NOMO-1 treated with dmso at 0.1 percent for 144 hours (cell line): ENCODE measurements at regions not wholly inside any gene's neighbourhood (a gene's known extent, or its start where the extent isn't known, plus 50 kb on each side); places are given as distances from the start of the nearest gene placed in this dataset.
"Not testable (repeated sequence)": the region's sequence is repeated elsewhere in the genome, so short reads cannot be mapped to it uniquely, and the experiment has no call there.

Experiments used
- DNase-seq: peaks from one replicate; lab custom pipeline; 2025; ENCODE audit not compliant: unreplicated experiment; lab: John Stamatoyannopoulos, UW

- no peak for DNase-seq
Observed at GRCh38 chr6:68239034-68239433, 396.0 kb upstream of the ADGRB3 start.

- no peak for DNase-seq
Observed at GRCh38 chr6:68238097-68238601, 396.9 kb upstream of the ADGRB3 start.

GRCh38 chr6:68237205-68237604 lies 397.9 kb upstream of the ADGRB3 start:
- DNase-seq: no peak

- DNase-seq: no peak
Observed at GRCh38 chr6:68235326-68235784, 399.7 kb upstream of the ADGRB3 start.

- DNase-seq: no peak
Observed at GRCh38 chr6:68233623-68234022, 401.5 kb upstream of the ADGRB3 start.

- DNase-seq: no peak
Observed at GRCh38 chr6:68229566-68229965, 405.5 kb upstream of the ADGRB3 start.

GRCh38 chr6:68226460-68226859 lies 408.6 kb upstream of the ADGRB3 start:
- no peak for DNase-seq

GRCh38 chr6:68225729-68226128 lies 409.4 kb upstream of the ADGRB3 start:
- DNase-seq: no peak

- no peak for DNase-seq
Observed at GRCh38 chr6:68211242-68211795, 423.8 kb upstream of the ADGRB3 start.

GRCh38 chr6:68207612-68208011 lies 427.5 kb upstream of the ADGRB3 start:
- not testable (repeated sequence) for DNase-seq

- DNase-seq: no peak
Observed at GRCh38 chr6:68200929-68201328, 434.2 kb upstream of the ADGRB3 start.

GRCh38 chr6:68197356-68197755 lies 437.7 kb upstream of the ADGRB3 start:
- DNase-seq: no peak

GRCh38 chr6:68196645-68197044 lies 438.4 kb upstream of the ADGRB3 start:
- no peak for DNase-seq

- not testable (repeated sequence) for DNase-seq
Observed at GRCh38 chr6:68195753-68196152, 439.3 kb upstream of the ADGRB3 start.

- DNase-seq: no peak
Observed at GRCh38 chr6:68194846-68195478, 440.1 kb upstream of the ADGRB3 start.

- no peak for DNase-seq
Observed at GRCh38 chr6:68192988-68193387, 442.1 kb upstream of the ADGRB3 start.

- DNase-seq: no peak
Observed at GRCh38 chr6:68189217-68189815, 445.8 kb upstream of the ADGRB3 start.

GRCh38 chr6:68186870-68187269 lies 448.2 kb upstream of the ADGRB3 start:
- DNase-seq: no peak

GRCh38 chr6:68182386-68182785 lies 452.7 kb upstream of the ADGRB3 start:
- no peak for DNase-seq

GRCh38 chr6:68181027-68181426 lies 454.1 kb upstream of the ADGRB3 start:
- not testable (repeated sequence) for DNase-seq

GRCh38 chr6:68173616-68174015 lies 461.5 kb upstream of the ADGRB3 start:
- no peak for DNase-seq

- DNase-seq: no peak
Observed at GRCh38 chr6:68169922-68170321, 465.2 kb upstream of the ADGRB3 start.
